ENCODE measurements at regions not wholly inside any gene's neighbourhood (a gene's known extent, or its start where the extent isn't known, plus 50 kb on each side); places are given as distances from the start of the nearest gene placed in this dataset.
"Not testable (repeated sequence)": the region's sequence is repeated elsewhere in the genome, so short reads cannot be mapped to it uniquely, and the experiment has no call there.

- DNase-seq = no peak
Observed at GRCh38 chr18:70400476-70400875, 111.6 kb downstream of the SOCS6 start.

GRCh38 chr18:70398076-70398475 is 109.2 kb downstream of the SOCS6 start:
- no peak for DNase-seq

GRCh38 chr18:70397259-70397925 is 108.5 kb downstream of the SOCS6 start:
- no peak for DNase-seq

DNA sequence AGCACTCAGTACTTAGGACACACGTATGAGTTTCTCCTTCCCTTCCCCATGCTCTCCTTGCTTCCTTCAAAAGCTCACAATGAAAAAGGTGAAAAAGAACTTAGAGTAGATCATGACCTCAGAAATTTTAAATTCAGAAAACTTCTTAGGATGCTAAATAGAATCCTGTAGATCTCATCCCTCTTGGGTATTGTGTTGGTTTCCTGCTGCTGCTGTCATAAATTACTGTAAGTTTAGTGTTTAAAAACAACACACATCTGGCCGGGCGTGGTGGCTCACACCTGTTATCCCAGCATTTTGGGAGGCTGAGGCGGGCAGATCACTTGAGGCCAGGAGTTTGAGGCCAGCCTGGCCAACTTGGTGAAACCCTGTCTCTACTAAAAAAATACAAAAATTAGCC is 106.9 kb downstream of the SOCS6 start:
- not testable (repeated sequence) for DNase-seq

GRCh38 chr18:70394672-70395071 is 105.8 kb downstream of the SOCS6 start:
- no peak for DNase-seq

- no peak for DNase-seq
Observed at GRCh38 chr18:70390371-70391090, 101.7 kb downstream of the SOCS6 start.

DNA sequence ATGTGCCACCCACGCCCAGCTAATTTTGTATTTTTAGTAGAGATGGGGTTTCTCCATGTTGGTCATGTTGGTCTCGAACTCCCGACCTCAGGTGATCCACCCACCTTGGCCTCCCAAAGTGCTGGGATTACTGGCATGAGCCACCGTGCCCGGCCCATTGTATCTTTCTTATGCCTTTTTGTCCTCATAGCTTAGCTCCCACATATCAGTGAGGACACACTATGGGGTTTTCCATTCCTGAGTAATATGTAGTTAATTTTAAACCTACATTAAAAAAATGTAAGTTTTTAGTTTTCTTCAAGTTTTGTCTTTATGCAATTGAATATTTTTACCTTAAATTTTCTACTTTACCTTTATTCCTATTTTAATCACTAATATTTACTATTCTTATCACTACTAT is 100.2 kb downstream of the SOCS6 start:
- not testable (repeated sequence) for DNase-seq

DNA sequence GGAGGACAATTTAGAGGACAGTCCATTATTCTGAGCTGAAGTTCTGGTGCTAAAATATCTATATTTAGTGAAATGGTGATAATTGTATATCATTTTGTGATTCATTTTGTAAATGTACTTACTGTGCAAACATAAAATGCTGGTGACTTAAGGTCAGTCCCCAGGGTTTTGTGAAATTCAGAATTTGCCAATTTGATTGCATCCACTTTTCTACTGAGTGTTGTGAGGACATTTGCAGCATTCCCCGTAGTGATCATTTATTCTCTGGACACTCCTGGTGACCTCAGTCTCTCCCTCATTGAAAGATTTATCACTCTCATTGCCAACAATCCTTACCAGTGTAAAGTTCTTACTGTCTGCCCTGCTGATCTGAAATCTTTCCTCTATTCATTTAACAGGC is 98.2 kb downstream of the SOCS6 start:
- no peak for DNase-seq

GRCh38 chr18:70386582-70386981 is 97.7 kb downstream of the SOCS6 start:
- DNase-seq = no peak

DNA sequence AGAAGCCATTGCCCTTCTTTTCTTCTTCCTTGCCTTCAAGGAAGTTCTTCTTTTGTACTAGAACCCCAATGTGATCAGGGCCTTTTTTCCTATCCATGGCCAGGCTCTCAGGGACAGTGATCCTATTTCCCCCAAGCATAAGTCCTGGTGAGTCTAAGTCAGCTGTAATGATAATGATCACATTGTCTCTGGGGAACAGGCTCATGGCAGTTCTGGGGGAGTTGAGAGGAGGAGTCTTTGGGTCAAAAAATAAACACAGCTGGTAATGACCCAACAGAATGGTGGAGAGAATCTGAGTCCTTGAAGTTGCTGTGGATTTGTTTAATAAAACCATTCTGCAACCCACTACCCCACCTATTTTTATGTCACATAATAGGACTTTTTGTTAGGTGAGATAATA is 96.6 kb downstream of the SOCS6 start:
- DNase-seq = no peak

GRCh38 chr18:70384181-70384790 is 95.4 kb downstream of the SOCS6 start:
- DNase-seq = no peak

DNA sequence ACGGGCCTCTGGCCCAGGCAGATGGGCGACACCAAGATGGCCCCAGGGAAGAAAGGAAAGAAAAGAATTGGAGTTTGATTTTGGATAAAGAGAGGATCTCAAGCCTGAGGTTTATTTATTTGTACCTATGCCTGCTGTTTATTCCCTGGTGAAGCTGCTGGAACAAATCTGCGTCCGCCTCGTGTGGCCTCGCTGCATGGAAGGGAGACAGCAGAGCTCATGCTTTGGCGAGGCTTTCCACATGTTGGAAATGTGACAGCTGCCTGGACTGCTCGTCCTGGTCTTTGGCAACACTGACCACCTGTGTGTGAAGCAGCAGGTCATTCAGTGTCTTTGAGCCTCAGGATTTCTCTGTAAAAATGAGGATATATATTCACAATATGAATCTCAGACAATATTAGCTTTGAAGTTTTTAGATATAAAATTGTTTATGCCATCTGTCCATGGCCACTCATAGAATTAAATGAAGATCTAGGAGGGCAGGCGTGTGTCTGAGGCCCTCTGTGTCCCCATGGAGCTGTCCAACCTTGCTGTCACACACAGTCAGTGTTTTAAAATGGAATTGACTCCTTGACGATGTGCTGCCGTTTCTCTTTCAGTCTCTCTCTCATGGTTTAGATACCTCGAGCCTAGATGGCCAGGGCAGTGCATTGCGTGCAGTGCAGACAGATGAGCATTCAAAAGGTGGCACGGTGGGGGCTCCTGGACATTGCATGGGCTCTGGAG is 94.3 kb downstream of the SOCS6 start:
- DNase-seq = no peak

GRCh38 chr18:70382017-70382416 is 93.2 kb downstream of the SOCS6 start:
- DNase-seq = peak in 1 of 2 experiments; percentile 5

GRCh38 chr18:70380915-70381896 is 92.4 kb downstream of the SOCS6 start:
- peak in 1 of 2 experiments; percentile 66 for DNase-seq
